ENCODE measurements at regions not wholly inside any gene's neighbourhood (a gene's known extent, or its start where the extent isn't known, plus 50 kb on each side); places are given as distances from the start of the nearest gene placed in this dataset.

DNA sequence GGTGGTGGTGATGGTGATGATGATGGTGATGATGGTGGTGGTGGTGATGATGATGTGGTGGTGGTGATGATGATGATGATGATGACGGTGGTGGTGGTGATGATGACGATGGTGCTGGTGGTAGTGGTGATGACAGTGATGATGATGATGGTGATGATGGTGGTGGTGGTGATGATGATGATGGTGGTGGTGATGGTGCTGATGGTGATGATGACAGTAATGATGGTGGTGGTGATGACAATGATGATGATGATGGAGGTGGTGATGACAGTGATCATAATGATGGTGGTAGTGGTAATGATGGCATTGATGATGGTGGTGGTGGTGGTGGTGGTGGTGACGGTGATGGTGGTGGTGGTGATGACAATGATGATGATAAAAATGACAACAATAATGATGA is 52.1 kb upstream of the ANO1 start:
- H3K27ac ChIP-seq (ENCODE audit: low read depth, low read length): no peak overlapping the region
- H3K27me3 ChIP-seq (ENCODE audit: control insufficient read depth, insufficient read depth, low read length, poor library complexity, severe bottlenecking): no peaks in the 10 kb centered on the region
- no peaks in the 10 kb centered on the region for H3K9me3 ChIP-seq (ENCODE audit: control insufficient read depth, low read length)
- H3K36me3 ChIP-seq (ENCODE audit: control insufficient read depth, insufficient read depth, low read length): no peaks in the 10 kb centered on the region
- 92 to 100% methylated on average over 1 to 3 of the region's 3 CpGs for WGBS, 2 experiments (ENCODE audit: insufficient coverage in 1 of 2, insufficient read length in 1 of 2)
- Mint-ChIP-seq H3K27ac (no peak overlapping the region), H3K27me3 (ENCODE audit: insufficient read depth) (peaks cover 12% of the 10 kb centered on the region), H3K36me3 (ENCODE audit: low read depth) (no peaks in the 10 kb centered on the region), H3K9me3 (no peaks in the 10 kb centered on the region), H3K4me1 (peaks cover 5% of the 10 kb centered on the region), H3K4me3 (no peak overlapping the region)
- TF ChIP-seq, protein P1, sequence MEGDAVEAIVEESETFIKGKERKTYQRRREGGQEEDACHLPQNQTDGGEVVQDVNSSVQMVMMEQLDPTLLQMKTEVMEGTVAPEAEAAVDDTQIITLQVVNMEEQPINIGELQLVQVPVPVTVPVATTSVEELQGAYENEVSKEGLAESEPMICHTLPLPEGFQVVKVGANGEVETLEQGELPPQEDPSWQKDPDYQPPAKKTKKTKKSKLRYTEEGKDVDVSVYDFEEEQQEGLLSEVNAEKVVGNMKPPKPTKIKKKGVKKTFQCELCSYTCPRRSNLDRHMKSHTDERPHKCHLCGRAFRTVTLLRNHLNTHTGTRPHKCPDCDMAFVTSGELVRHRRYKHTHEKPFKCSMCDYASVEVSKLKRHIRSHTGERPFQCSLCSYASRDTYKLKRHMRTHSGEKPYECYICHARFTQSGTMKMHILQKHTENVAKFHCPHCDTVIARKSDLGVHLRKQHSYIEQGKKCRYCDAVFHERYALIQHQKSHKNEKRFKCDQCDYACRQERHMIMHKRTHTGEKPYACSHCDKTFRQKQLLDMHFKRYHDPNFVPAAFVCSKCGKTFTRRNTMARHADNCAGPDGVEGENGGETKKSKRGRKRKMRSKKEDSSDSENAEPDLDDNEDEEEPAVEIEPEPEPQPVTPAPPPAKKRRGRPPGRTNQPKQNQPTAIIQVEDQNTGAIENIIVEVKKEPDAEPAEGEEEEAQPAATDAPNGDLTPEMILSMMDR (conservative IDR thresholded peaks at IDR 0.05): no peak
- DNase-seq: no peak
- no peak overlapping the region for H3K9ac ChIP-seq (ENCODE audit: extremely low read depth, low read length, poor library complexity, severe bottlenecking)
- H3K4me1 ChIP-seq (ENCODE audit: control insufficient read depth, insufficient read depth, low read length): no peaks in the 10 kb centered on the region
- H3K4me3 ChIP-seq (ENCODE audit: low read length): no peak overlapping the region

DNA sequence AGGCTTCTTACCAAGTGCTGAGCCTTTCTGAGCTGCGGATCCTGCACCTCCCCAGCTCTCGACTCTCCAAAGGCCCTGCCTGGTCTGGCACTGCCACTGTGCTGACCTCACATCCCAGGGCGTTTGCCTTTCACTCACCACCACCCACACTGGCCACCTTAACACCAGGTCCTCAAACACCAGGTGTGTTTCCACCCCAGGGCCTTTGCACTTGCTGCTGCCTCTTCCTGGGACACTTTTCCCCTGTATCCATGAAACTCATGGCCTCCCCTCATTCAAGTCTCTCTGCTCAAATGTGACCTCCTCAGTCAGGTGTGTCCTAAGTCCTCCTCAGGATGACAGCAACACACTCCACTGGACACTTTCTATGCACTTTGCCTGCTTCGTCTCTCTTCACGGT is 51.4 kb upstream of the ANO1 start:
- Histone ChIP-seq H3K4me1 (ENCODE audit: control insufficient read depth, insufficient read depth, low read length) (no peaks in the 10 kb centered on the region), H3K27ac (ENCODE audit: low read depth, low read length) (no peak overlapping the region), H3K4me3 (ENCODE audit: low read length) (no peak overlapping the region), H3K27me3 (ENCODE audit: control insufficient read depth, insufficient read depth, low read length, poor library complexity, severe bottlenecking) (no peaks in the 10 kb centered on the region), H3K9ac (ENCODE audit: extremely low read depth, low read length, poor library complexity, severe bottlenecking) (no peak overlapping the region), H3K9me3 (ENCODE audit: control insufficient read depth, low read length) (no peaks in the 10 kb centered on the region), H3K36me3 (ENCODE audit: control insufficient read depth, insufficient read depth, low read length) (no peaks in the 10 kb centered on the region)
- no peak overlapping the region for H3K27ac Mint-ChIP-seq
- H3K27me3 Mint-ChIP-seq (ENCODE audit: insufficient read depth): peaks cover 12% of the 10 kb centered on the region
- peaks cover 5% of the 10 kb centered on the region for H3K4me1 Mint-ChIP-seq
- no peaks in the 10 kb centered on the region for H3K9me3 Mint-ChIP-seq
- DNase-seq: peak; percentile 19
- TF ChIP-seq, protein P1 (conservative IDR thresholded peaks at IDR 0.05): no peak
- H3K36me3 Mint-ChIP-seq (ENCODE audit: low read depth): no peaks in the 10 kb centered on the region
- no peak overlapping the region for H3K4me3 Mint-ChIP-seq
- 81 to 94% methylated on average over 3 of the region's 5 CpGs for WGBS, 2 experiments (ENCODE audit: insufficient coverage in 1 of 2, insufficient read length in 1 of 2)

DNA sequence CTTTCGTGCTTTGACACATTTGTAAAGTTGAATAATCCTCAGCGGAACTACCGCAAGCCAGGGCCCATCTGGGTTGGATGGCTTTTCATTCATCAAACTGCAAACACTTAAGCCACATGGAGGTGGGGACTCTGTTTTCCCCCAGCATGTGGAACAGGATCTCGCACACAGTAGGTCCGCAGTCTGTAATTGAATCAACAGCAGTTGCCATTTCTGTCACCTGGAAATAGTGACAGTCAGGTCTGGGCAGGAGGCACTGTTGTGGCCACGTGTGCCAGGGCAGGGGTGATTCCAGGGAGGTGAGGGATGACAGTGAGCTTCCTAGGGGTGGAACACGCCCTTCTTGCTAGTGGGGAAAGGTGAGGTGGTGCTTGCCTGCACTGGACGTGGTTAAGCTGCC is 50.7 kb upstream of the ANO1 start:
- H3K9me3 ChIP-seq (ENCODE audit: control insufficient read depth, low read length): no peaks in the 10 kb centered on the region
- Mint-ChIP-seq H3K9me3 (no peaks in the 10 kb centered on the region), H3K27me3 (ENCODE audit: insufficient read depth) (peaks cover 16% of the 10 kb centered on the region), H3K4me1 (peaks cover 9% of the 10 kb centered on the region), H3K27ac (no peak overlapping the region), H3K36me3 (ENCODE audit: low read depth) (no peaks in the 10 kb centered on the region), H3K4me3 (no peak overlapping the region)
- DNase-seq: peak; percentile 13
- no peaks in the 10 kb centered on the region for H3K27me3 ChIP-seq (ENCODE audit: control insufficient read depth, insufficient read depth, low read length, poor library complexity, severe bottlenecking)
- H3K4me3 ChIP-seq (ENCODE audit: low read length): no peak overlapping the region
- no peak overlapping the region for H3K27ac ChIP-seq (ENCODE audit: low read depth, low read length)
- 90 to 95% methylated on average over 8 of the region's 8 CpGs for WGBS, 2 experiments (ENCODE audit: insufficient coverage in 1 of 2, insufficient read length in 1 of 2)
- H3K36me3 ChIP-seq (ENCODE audit: control insufficient read depth, insufficient read depth, low read length): no peaks in the 10 kb centered on the region
- TF ChIP-seq, protein P1 (conservative IDR thresholded peaks at IDR 0.05): no peak
- no peaks in the 10 kb centered on the region for H3K4me1 ChIP-seq (ENCODE audit: control insufficient read depth, insufficient read depth, low read length)
- H3K9ac ChIP-seq (ENCODE audit: extremely low read depth, low read length, poor library complexity, severe bottlenecking): no peak overlapping the region

Data from endodermal cell (in vitro differentiated cells).